Brain microvascular endothelial cell (primary cell): ENCODE measurements at regions not wholly inside any gene's neighbourhood (a gene's known extent, or its start where the extent isn't known, plus 50 kb on each side); places are given as distances from the start of the nearest gene placed in this dataset.
A peak's percentile ranks its signal among the peaks of the same experiment; 100 is the strongest.

Source experiments
- DNase-seq: peaks from one replicate; pipeline ENCODE4 v3.0.0-alpha.2; 2020
- H3K27ac ChIP-seq: fragments of 250-450 bp; sonication (Bioruptor Pico); 2 replicates; pipeline ENCODE4 v1.5.1; 2020; ENCODE audit warnings: mild to moderate bottlenecking, moderate library complexity
- H3K27me3 ChIP-seq: fragments of 250-450 bp; sonication (Bioruptor Pico); replicated peaks from 2 replicates; pipeline ENCODE4 v1.5.1; 2020; ENCODE audit warnings: mild to moderate bottlenecking
- H3K36me3 ChIP-seq: fragments of 250-450 bp; sonication (Bioruptor Pico); replicated peaks from 2 replicates; pipeline ENCODE4 v1.5.1; 2020; ENCODE audit warnings: mild to moderate bottlenecking
- H3K4me3 ChIP-seq: 2 replicates; pipeline ENCODE4 v1.5.1; 2011; ENCODE audit warnings: low read depth, mild to moderate bottlenecking, control low read depth, low read length, moderate library complexity
- CTCF ChIP-seq: IDR thresholded peaks from 2 replicates; pipeline ENCODE4 v1.5.1; 2011; ENCODE audit warnings: low read depth, mild to moderate bottlenecking, moderate library complexity, low read length, control low read depth, inconsistent platforms; ENCODE audit errors: missing control alignments
- in situ Hi-C: cut with HindIII; loops from 2 replicates; pipeline ENCODE4 v1.10.0; 2017; ENCODE audit warnings: low sequenced_read_pairs, low pct_ligation_motif_present

DNA sequence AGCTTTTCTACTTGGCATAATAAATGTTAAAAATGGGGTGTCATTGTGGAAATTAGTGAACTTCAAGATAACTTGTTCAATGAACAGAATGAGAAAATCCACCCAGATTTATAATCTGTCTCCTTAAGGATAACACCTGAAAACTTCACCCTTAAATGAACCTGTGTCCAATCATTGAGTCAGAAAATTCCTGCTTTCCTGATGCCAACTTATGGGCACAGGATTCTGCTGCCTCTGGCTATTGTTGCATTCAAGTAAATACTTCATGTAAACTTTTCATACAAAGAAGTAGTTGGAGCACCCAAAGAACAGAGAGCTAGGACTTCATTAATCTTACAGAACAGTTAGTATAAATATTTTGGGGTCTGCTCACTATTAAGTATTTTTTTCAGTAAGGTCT is 98.9 kb upstream of the PLEKHA5 start:
- DNase-seq, result no peak
- in situ Hi-C loops, result no loop called here
- H3K27ac ChIP-seq, result no peak overlapping the region
- TF ChIP-seq CTCF, result no peak
- H3K4me3 ChIP-seq, result no peak overlapping the region
- H3K27me3 ChIP-seq, result no peaks in the 10 kb centered on the region
- H3K36me3 ChIP-seq, result no peaks in the 10 kb centered on the region

GRCh38 chr12:19031032-19031431 is 98.5 kb upstream of the PLEKHA5 start:
- Histone ChIP-seq H3K36me3 (no peaks in the 10 kb centered on the region), H3K27me3 (no peaks in the 10 kb centered on the region), H3K4me3 (no peak overlapping the region), H3K27ac (no peak overlapping the region)
- in situ Hi-C loops, result no loop called here
- peak; percentile 84 for DNase-seq
- TF ChIP-seq CTCF, result no peak

- in situ Hi-C loops, result no loop called here
- Histone ChIP-seq H3K27ac (no peak overlapping the region), H3K27me3 (no peaks in the 10 kb centered on the region), H3K36me3 (no peaks in the 10 kb centered on the region), H3K4me3 (no peak overlapping the region)
- TF ChIP-seq CTCF, result no peak
- DNase-seq, result no peak
Observed at GRCh38 chr12:19032826-19033225, 96.7 kb upstream of the PLEKHA5 start.

GRCh38 chr12:19033244-19033643 is 96.3 kb upstream of the PLEKHA5 start:
- Histone ChIP-seq H3K4me3 (no peak overlapping the region), H3K27me3 (no peaks in the 10 kb centered on the region), H3K27ac (no peak overlapping the region), H3K36me3 (no peaks in the 10 kb centered on the region)
- no peak for TF ChIP-seq CTCF
- DNase-seq, result no peak
- in situ Hi-C loops, result no loop called here

- Histone ChIP-seq H3K4me3 (no peak overlapping the region), H3K36me3 (no peaks in the 10 kb centered on the region), H3K27ac (no peak overlapping the region), H3K27me3 (no peaks in the 10 kb centered on the region)
- no peak for TF ChIP-seq CTCF
- in situ Hi-C loops, result no loop called here
- no peak for DNase-seq
Observed at GRCh38 chr12:19034937-19035336, 94.6 kb upstream of the PLEKHA5 start.

- H3K36me3 ChIP-seq, result no peaks in the 10 kb centered on the region
- no peak for TF ChIP-seq CTCF
- H3K4me3 ChIP-seq, result no peak overlapping the region
- H3K27ac ChIP-seq, result no peak overlapping the region
- in situ Hi-C loops, result no loop called here
- no peaks in the 10 kb centered on the region for H3K27me3 ChIP-seq
- peak; percentile 30 for DNase-seq
Observed at GRCh38 chr12:19035536-19035935, 94.0 kb upstream of the PLEKHA5 start.
